ENCODE measurements at regions not wholly inside any gene's neighbourhood (a gene's known extent, or its start where the extent isn't known, plus 50 kb on each side); places are given as distances from the start of the nearest gene placed in this dataset.
A peak's percentile ranks its signal among the peaks of the same experiment; 100 is the strongest.

DNA sequence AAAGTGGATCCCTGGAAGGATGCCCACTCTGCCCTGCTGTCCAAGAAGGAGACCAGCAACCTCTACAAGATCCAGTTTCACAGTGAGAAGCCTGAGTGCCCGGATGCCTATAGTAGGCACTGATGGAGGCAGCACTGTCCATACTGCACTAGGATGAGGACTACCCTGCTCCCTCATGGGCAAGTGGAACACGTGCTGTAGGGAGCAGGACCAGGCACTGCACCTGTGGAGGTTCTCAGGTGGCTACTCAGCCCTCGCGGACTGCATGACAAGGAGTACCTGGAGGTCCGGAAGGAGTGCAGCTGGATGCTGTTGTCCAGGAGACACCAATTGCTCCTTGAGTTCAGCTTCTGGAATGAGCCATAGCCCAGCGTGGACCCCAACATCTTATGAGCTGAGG, 146.1 kb upstream of the NLRP1 start (continued):
- no peak for TF ChIP-seq JUNB (IDR thresholded peaks at IDR 0.05; ENCODE audit: unreplicated experiment)
- no peak for TF ChIP-seq POLR2AphosphoS5 (IDR thresholded peaks at IDR 0.05; ENCODE audit: low read depth)
- no peak for TF ChIP-seq ZNF331 (CRISPR knock-in tag; IDR thresholded peaks at IDR 0.05; ENCODE audit: low read depth)
- TF ChIP-seq STAT1 (IDR thresholded peaks at IDR 0.05; ENCODE audit: unreplicated experiment) = no peak
- TF ChIP-seq EZH2 (IDR thresholded peaks at IDR 0.05; ENCODE audit: low read depth, unreplicated experiment) = no peak

GRCh38 chr17:5740937-5741336, 156.6 kb upstream of the NLRP1 start:
- Histone ChIP-seq H3K9me2 (ENCODE audit: insufficient read depth) (no peaks in the 10 kb centered on the region), H4K20me1 (replicated peaks; ENCODE audit: insufficient read depth) (no peaks in the 10 kb centered on the region), H3F3A (replicated peaks; ENCODE audit: low read depth) (no peaks in the 10 kb centered on the region), H3K36me3 (ENCODE audit: insufficient read depth) (no peaks in the 10 kb centered on the region), H3K27ac (ENCODE audit: low read depth) (no peak overlapping the region), H3K79me2 (replicated peaks; ENCODE audit: insufficient read depth) (no peaks in the 10 kb centered on the region), H2AFZ (no peak overlapping the region), H3K27me3 (ENCODE audit: insufficient read depth) (no peaks in the 10 kb centered on the region), H3K4me3 (no peak overlapping the region), H3K4me1 (ENCODE audit: insufficient read depth) (peaks cover 5% of the 10 kb centered on the region), H3K4me2 (no peak overlapping the region)
- Mint-ChIP-seq H3K4me3 (no peak overlapping the region), H3K36me3 (ENCODE audit: low read depth) (no peaks in the 10 kb centered on the region), H3K27ac (no peak overlapping the region), H3K27me3 (ENCODE audit: insufficient read depth, low read depth, poor library complexity) (no peaks in the 10 kb centered on the region), H3K4me1 (peaks cover 5% of the 10 kb centered on the region; the same call in 2 of the 3 replicates), H3K9me3 (no peaks in the 10 kb centered on the region)
- DNase-seq (ENCODE audit: low spot score) (peak; percentile 23), ATAC-seq (peak; percentile 45; the same call in 2 of the 3 replicates)
- TF ChIP-seq CREB1 (CRISPR knock-in tag; IDR thresholded peaks at IDR 0.05; ENCODE audit: low read depth) = no peak
- no peak for TF ChIP-seq ZNF331 (CRISPR knock-in tag; IDR thresholded peaks at IDR 0.05; ENCODE audit: low read depth)
- no peak for TF ChIP-seq POLR2AphosphoS5 (IDR thresholded peaks at IDR 0.05; ENCODE audit: low read depth)
- TF ChIP-seq CTCF (conservative IDR thresholded peaks at IDR 0.05; ENCODE audit: low read depth in 2 of 2) = no peak
- TF ChIP-seq ZNF114 (CRISPR knock-in tag; IDR thresholded peaks at IDR 0.05) = no peak
- no peak for TF ChIP-seq EZH2 (IDR thresholded peaks at IDR 0.05; ENCODE audit: low read depth, unreplicated experiment)

DNA sequence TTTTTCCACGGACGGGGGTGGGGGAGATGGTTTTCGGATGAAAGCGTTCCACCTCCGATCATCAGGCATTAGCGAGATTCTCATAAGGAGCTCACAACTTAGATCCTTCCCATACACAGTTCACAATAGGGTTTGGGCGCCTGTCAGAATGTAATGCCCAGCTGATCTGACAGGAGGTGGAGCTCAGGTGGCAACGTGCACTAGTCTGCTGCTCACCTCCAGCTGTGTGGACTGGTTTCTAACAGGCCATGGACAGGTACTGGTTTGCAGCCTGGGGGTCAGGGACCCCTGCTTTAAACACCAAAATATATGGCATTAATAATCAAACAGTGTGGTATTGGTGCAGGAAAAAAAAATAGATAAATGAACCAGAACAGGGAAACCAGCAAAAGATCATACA, 157.5 kb upstream of the NLRP1 start:
- H3K27me3 ChIP-seq (ENCODE audit: insufficient read depth) = no peaks in the 10 kb centered on the region
- no peak overlapping the region for H3K4me2 ChIP-seq
- no peaks in the 10 kb centered on the region for H3K9me2 ChIP-seq (ENCODE audit: insufficient read depth)
- H3K79me2 ChIP-seq (replicated peaks; ENCODE audit: insufficient read depth) = no peaks in the 10 kb centered on the region
- H3K27ac ChIP-seq (ENCODE audit: low read depth) = no peak overlapping the region
- Mint-ChIP-seq H3K36me3 (ENCODE audit: low read depth) (no peaks in the 10 kb centered on the region), H3K4me3 (no peak overlapping the region), H3K27ac (no peak overlapping the region), H3K27me3 (ENCODE audit: insufficient read depth, low read depth, poor library complexity) (no peaks in the 10 kb centered on the region), H3K9me3 (no peaks in the 10 kb centered on the region), H3K4me1 (peaks cover 5% of the 10 kb centered on the region; the same call in 2 of the 3 replicates)
- DNase-seq (ENCODE audit: low spot score) = no peak
- no peaks in the 10 kb centered on the region for H4K20me1 ChIP-seq (replicated peaks; ENCODE audit: insufficient read depth)
- no peak for ATAC-seq
- no peaks in the 10 kb centered on the region for H3K36me3 ChIP-seq (ENCODE audit: insufficient read depth)
- H2AFZ ChIP-seq = no peak overlapping the region
- H3F3A ChIP-seq (replicated peaks; ENCODE audit: low read depth) = no peaks in the 10 kb centered on the region
- no peak overlapping the region for H3K4me3 ChIP-seq
- peaks cover 5% of the 10 kb centered on the region for H3K4me1 ChIP-seq (ENCODE audit: insufficient read depth)
- TF ChIP-seq EZH2 (IDR thresholded peaks at IDR 0.05; ENCODE audit: low read depth, unreplicated experiment) = no peak
- no peak for TF ChIP-seq ZNF114 (CRISPR knock-in tag; IDR thresholded peaks at IDR 0.05)
- no peak for TF ChIP-seq REST (IDR thresholded peaks at IDR 0.05; ENCODE audit: unreplicated experiment)
- TF ChIP-seq EZH2phosphoT487 (IDR thresholded peaks at IDR 0.05; ENCODE audit: unreplicated experiment) = no peak
